ENCODE measurements at regions not wholly inside any gene's neighbourhood (a gene's known extent, or its start where the extent isn't known, plus 50 kb on each side); places are given as distances from the start of the nearest gene placed in this dataset.

- Histone ChIP-seq H3K4me3 (no peak overlapping the region), H3K27me3 (no peaks in the 10 kb centered on the region), H3K36me3 (no peaks in the 10 kb centered on the region), H3K27ac (no peak overlapping the region), H3K9me3 (no peaks in the 10 kb centered on the region), H3K4me1 (no peaks in the 10 kb centered on the region)
- DNase-seq = no peak
- intact Hi-C loops (cut with DNase I; ENCODE audit: low total_unique reads) = no loop called here
- TF ChIP-seq POLR2A (IDR thresholded peaks at IDR 0.05) (no peak), CTCF (IDR thresholded peaks at IDR 0.05) (no peak)
Measured at GRCh38 chr2:65778137-65778536, 345.7 kb upstream of the SPRED2 start.

DNA sequence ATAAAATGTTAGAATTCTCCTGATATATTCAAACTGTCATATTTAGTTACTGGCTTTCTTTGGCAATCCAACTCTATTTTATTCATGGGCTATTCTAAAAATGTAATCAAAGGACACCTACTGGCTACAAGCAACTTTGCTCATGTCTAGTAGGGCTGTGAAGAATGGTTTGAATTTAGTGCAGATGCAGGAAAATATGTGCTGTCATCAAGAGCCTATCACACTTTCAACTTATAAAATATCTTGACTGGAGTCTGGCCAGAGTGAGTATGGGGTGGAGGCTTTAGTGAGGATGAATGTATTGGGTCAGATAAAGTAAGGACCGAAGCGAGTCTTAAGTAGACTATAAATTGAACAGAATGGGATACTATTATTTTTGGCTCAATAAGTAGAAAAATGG is 343.4 kb upstream of the SPRED2 start:
- H3K36me3 ChIP-seq = no peaks in the 10 kb centered on the region
- H3K4me1 ChIP-seq = no peaks in the 10 kb centered on the region
- no peaks in the 10 kb centered on the region for H3K27me3 ChIP-seq
- TF ChIP-seq CTCF (IDR thresholded peaks at IDR 0.05) (no peak), POLR2A (IDR thresholded peaks at IDR 0.05) (no peak)
- H3K27ac ChIP-seq = no peak overlapping the region
- intact Hi-C loops (cut with DNase I; ENCODE audit: low total_unique reads) = no loop called here
- DNase-seq = no peak
- H3K9me3 ChIP-seq = no peaks in the 10 kb centered on the region
- H3K4me3 ChIP-seq = no peak overlapping the region

DNA sequence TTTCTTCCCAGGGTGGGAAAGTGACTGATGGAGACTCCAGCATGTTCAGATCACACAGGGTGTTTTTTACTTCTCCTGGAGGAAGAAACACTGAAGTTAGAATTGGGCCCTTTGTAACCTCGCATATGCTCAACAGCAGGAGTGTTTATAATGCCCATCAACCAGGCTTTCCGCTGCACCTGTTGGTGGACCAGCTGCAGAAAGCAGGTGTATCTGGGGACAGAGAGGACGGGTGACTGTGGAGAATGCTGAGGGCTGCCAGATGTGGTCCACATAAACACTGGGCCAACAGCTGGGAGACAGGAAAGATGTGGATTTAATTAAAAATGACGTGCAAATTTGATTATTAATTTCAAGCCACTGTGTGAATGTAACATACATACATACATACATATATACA is 335.5 kb upstream of the SPRED2 start:
- Histone ChIP-seq H3K27me3 (no peaks in the 10 kb centered on the region), H3K9me3 (no peaks in the 10 kb centered on the region), H3K4me3 (no peak overlapping the region), H3K27ac (no peak overlapping the region), H3K36me3 (no peaks in the 10 kb centered on the region), H3K4me1 (no peaks in the 10 kb centered on the region)
- no peak for DNase-seq
- intact Hi-C loops (cut with DNase I; ENCODE audit: low total_unique reads) = no loop called here
- TF ChIP-seq POLR2A (IDR thresholded peaks at IDR 0.05) = no peak
- TF ChIP-seq CTCF (IDR thresholded peaks at IDR 0.05) = no peak

DNA sequence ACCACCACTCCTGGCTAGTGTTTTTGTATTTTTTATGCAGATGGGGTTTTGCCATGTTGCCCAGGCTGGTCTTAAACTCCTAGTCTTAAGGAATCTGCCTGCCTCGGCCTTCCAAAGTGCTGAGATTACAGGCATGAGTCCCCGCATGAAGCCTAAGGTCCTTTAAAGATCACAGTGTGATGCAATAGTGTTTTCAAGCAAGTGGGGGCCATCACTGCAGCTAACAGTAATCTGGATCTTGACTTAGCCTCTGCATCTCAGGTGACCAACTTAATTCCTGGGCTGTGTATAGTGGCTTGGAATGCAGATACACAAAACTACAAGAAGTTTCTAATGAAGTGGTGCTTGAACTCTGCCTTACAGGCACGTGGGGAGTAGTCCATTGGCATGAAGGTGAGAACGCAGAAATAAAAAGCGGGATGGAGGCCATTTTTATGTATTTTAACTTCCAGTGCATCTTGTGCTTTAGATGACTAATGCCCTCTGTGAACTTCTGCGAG is 334.4 kb upstream of the SPRED2 start:
- TF ChIP-seq CTCF (IDR thresholded peaks at IDR 0.05) (no peak), POLR2A (IDR thresholded peaks at IDR 0.05) (no peak)
- H3K36me3 ChIP-seq = no peaks in the 10 kb centered on the region
- no peak overlapping the region for H3K4me3 ChIP-seq
- no peaks in the 10 kb centered on the region for H3K27me3 ChIP-seq
- H3K9me3 ChIP-seq = no peaks in the 10 kb centered on the region
- no peak for DNase-seq
- intact Hi-C loops (cut with DNase I; ENCODE audit: low total_unique reads) = no loop called here
- H3K27ac ChIP-seq = no peak overlapping the region
- H3K4me1 ChIP-seq = no peaks in the 10 kb centered on the region

- H3K9me3 ChIP-seq = no peaks in the 10 kb centered on the region
- no peaks in the 10 kb centered on the region for H3K27me3 ChIP-seq
- H3K4me1 ChIP-seq = no peaks in the 10 kb centered on the region
- H3K36me3 ChIP-seq = no peaks in the 10 kb centered on the region
- intact Hi-C loops (cut with DNase I; ENCODE audit: low total_unique reads) = no loop called here
- no peak overlapping the region for H3K4me3 ChIP-seq
- DNase-seq = no peak
- no peak for TF ChIP-seq CTCF (IDR thresholded peaks at IDR 0.05)
- no peak for TF ChIP-seq POLR2A (IDR thresholded peaks at IDR 0.05)
- no peak overlapping the region for H3K27ac ChIP-seq
Measured at GRCh38 chr2:65765376-65765775, 333.0 kb upstream of the SPRED2 start.
